ENCODE measurements at regions not wholly inside any gene's neighbourhood (a gene's known extent, or its start where the extent isn't known, plus 50 kb on each side); places are given as distances from the start of the nearest gene placed in this dataset.
"Not testable (repeated sequence)": the region's sequence is repeated elsewhere in the genome, so short reads cannot be mapped to it uniquely, and the experiment has no call there.

- no peak for DNase-seq (ENCODE audit: low spot score)
These were observed 179.9 kb upstream of the CXCL12 start for GRCh38 chr10:44564790-44565189.

GRCh38 chr10:44566786-44567185 lies 181.9 kb upstream of the CXCL12 start:
- no peak for DNase-seq (ENCODE audit: low spot score)

- no peak for DNase-seq (ENCODE audit: low spot score)
These were observed 182.6 kb upstream of the CXCL12 start for GRCh38 chr10:44567471-44567870.

- peak; percentile 14 for DNase-seq (ENCODE audit: low spot score)
These were observed 184.5 kb upstream of the CXCL12 start for GRCh38 chr10:44569193-44570091.

GRCh38 chr10:44571701-44572100 lies 186.8 kb upstream of the CXCL12 start:
- DNase-seq (ENCODE audit: low spot score), result no peak

- DNase-seq (ENCODE audit: low spot score), result no peak
These were observed 187.2 kb upstream of the CXCL12 start for GRCh38 chr10:44572146-44572545.

GRCh38 chr10:44573821-44574220 lies 188.9 kb upstream of the CXCL12 start:
- no peak for DNase-seq (ENCODE audit: low spot score)

GRCh38 chr10:44574596-44575480 lies 189.9 kb upstream of the CXCL12 start:
- no peak for DNase-seq (ENCODE audit: low spot score)

- DNase-seq (ENCODE audit: low spot score), result no peak
These were observed 190.9 kb upstream of the CXCL12 start for GRCh38 chr10:44575601-44576380.

- DNase-seq (ENCODE audit: low spot score), result no peak
These were observed 191.8 kb upstream of the CXCL12 start for GRCh38 chr10:44576702-44577191.

- DNase-seq (ENCODE audit: low spot score), result no peak
These were observed 192.6 kb upstream of the CXCL12 start for GRCh38 chr10:44577533-44577932.

- no peak for DNase-seq (ENCODE audit: low spot score)
These were observed 193.4 kb upstream of the CXCL12 start for GRCh38 chr10:44578271-44578670.

- not testable (repeated sequence) for DNase-seq (ENCODE audit: low spot score)
These were observed 194.1 kb upstream of the CXCL12 start for GRCh38 chr10:44578963-44579362.

GRCh38 chr10:44581996-44582395 lies 197.1 kb upstream of the CXCL12 start:
- no peak for DNase-seq (ENCODE audit: low spot score)

GRCh38 chr10:44587488-44588318 lies 202.8 kb upstream of the CXCL12 start:
- DNase-seq (ENCODE audit: low spot score), result no peak

GRCh38 chr10:44589181-44589943 lies 204.5 kb upstream of the CXCL12 start:
- no peak for DNase-seq (ENCODE audit: low spot score)

GRCh38 chr10:44589944-44590449 lies 205.1 kb upstream of the CXCL12 start:
- no peak for DNase-seq (ENCODE audit: low spot score)

- DNase-seq (ENCODE audit: low spot score), result no peak
These were observed 207.0 kb upstream of the CXCL12 start for GRCh38 chr10:44591911-44592310.

- DNase-seq (ENCODE audit: low spot score), result no peak
These were observed 209.1 kb upstream of the CXCL12 start for GRCh38 chr10:44593952-44594351.

GRCh38 chr10:44607116-44607515 lies 222.2 kb upstream of the CXCL12 start:
- DNase-seq (ENCODE audit: low spot score), result no peak
